ENCODE measurements at regions not wholly inside any gene's neighbourhood (a gene's known extent, or its start where the extent isn't known, plus 50 kb on each side); places are given as distances from the start of the nearest gene placed in this dataset.
"Not testable (repeated sequence)": the region's sequence is repeated elsewhere in the genome, so short reads cannot be mapped to it uniquely, and the experiment has no call there.

- DNase-seq: not testable (repeated sequence)
These were observed 130.2 kb upstream of the PRKX start for GRCh38 chrX:3843522-3844145.

- DNase-seq: peak in 1 of 56 donors; percentile 0
These were observed 129.5 kb upstream of the PRKX start for GRCh38 chrX:3842822-3843521.

- DNase-seq: not testable (repeated sequence)
These were observed 125.3 kb upstream of the PRKX start for GRCh38 chrX:3838754-3839153.

GRCh38 chrX:3837958-3838643, 124.7 kb upstream of the PRKX start:
- not testable (repeated sequence) for DNase-seq

GRCh38 chrX:3837211-3837610, 123.8 kb upstream of the PRKX start:
- DNase-seq: not testable (repeated sequence)

- DNase-seq: not testable (repeated sequence)
These were observed 120.5 kb upstream of the PRKX start for GRCh38 chrX:3833761-3834542.

- DNase-seq: not testable (repeated sequence)
These were observed 116.6 kb upstream of the PRKX start for GRCh38 chrX:3830020-3830419.

GRCh38 chrX:3829041-3829531, 115.6 kb upstream of the PRKX start:
- DNase-seq: not testable (repeated sequence)

GRCh38 chrX:3828378-3829040, 115.1 kb upstream of the PRKX start:
- not testable (repeated sequence) for DNase-seq

- DNase-seq: not testable (repeated sequence)
These were observed 110.6 kb upstream of the PRKX start for GRCh38 chrX:3824008-3824407.

- no peak for DNase-seq
These were observed 106.7 kb upstream of the PRKX start for GRCh38 chrX:3820167-3820566.

- not testable (repeated sequence) for DNase-seq
These were observed 104.0 kb upstream of the PRKX start for GRCh38 chrX:3817480-3817879.

- DNase-seq: peak in 32 of 56 donors; percentile 0 to 60 (median 20)
These were observed 102.6 kb upstream of the PRKX start for GRCh38 chrX:3815896-3816664.

GRCh38 chrX:3811331-3812311, 98.2 kb upstream of the PRKX start:
- DNase-seq: peak in 20 of 56 donors; percentile 0 to 43 (median 5)

- DNase-seq: no peak
These were observed 94.5 kb upstream of the PRKX start for GRCh38 chrX:3807906-3808305.

- no peak for DNase-seq
These were observed 93.2 kb upstream of the PRKX start for GRCh38 chrX:3806630-3807029.

- DNase-seq: no peak
These were observed 90.3 kb upstream of the PRKX start for GRCh38 chrX:3803713-3804112.

GRCh38 chrX:3803305-3803704, 89.9 kb upstream of the PRKX start:
- no peak for DNase-seq

- not testable (repeated sequence) for DNase-seq
These were observed 82.0 kb upstream of the PRKX start for GRCh38 chrX:3795411-3795810.
